DOHH2 (cell line): ENCODE measurements at regions not wholly inside any gene's neighbourhood (a gene's known extent, or its start where the extent isn't known, plus 50 kb on each side); places are given as distances from the start of the nearest gene placed in this dataset.

Experiments used
- H3F3A ChIP-seq: fragments of 200-600 bp; sonication (generic), shearing (Covaris generic); 2 replicates; pipeline ENCODE4 v1.6.0; 2016; ENCODE audit warnings: antibody characterized with exemption, mild to moderate bottlenecking; ENCODE audit not compliant: control insufficient read depth, insufficient read depth
- H3K27ac ChIP-seq: fragments of 200-600 bp; sonication (generic); 2 replicates; pipeline ENCODE4 v1.5.1; 2014; ENCODE audit warnings: low read depth, mild to moderate bottlenecking, low read length, moderate library complexity
- H3K27me3 ChIP-seq: fragments of 200-600 bp; sonication (generic); 2 replicates; pipeline ENCODE4 v1.6.1; 2014; ENCODE audit warnings: mild to moderate bottlenecking, low read length, mixed read lengths; ENCODE audit not compliant: control insufficient read depth
- H3K36me3 ChIP-seq: fragments of 200-600 bp; sonication (generic); 2 replicates; pipeline ENCODE4 v1.6.1; 2014; ENCODE audit warnings: mild to moderate bottlenecking, low read length, moderate library complexity, mixed read lengths; ENCODE audit not compliant: control insufficient read depth
- H3K4me1 ChIP-seq: fragments of 200-600 bp; sonication (generic); 2 replicates; pipeline ENCODE4 v1.6.1; 2014; ENCODE audit warnings: mild to moderate bottlenecking, low read length, mixed read lengths; ENCODE audit not compliant: control insufficient read depth
- H3K4me2 ChIP-seq: fragments of 200-600 bp; sonication (generic); 2 replicates; pipeline ENCODE4 v1.6.0; 2014; ENCODE audit warnings: mild to moderate bottlenecking, low read length, moderate library complexity
- H3K4me3 ChIP-seq: fragments of 200-600 bp; sonication (generic); 2 replicates; pipeline ENCODE4 v1.5.1; 2014; ENCODE audit warnings: mild to moderate bottlenecking, low read length, mixed read lengths
- H3K79me2 ChIP-seq: fragments of 200-600 bp; sonication (generic); 2 replicates; pipeline ENCODE4 v1.6.1; 2014; ENCODE audit warnings: mild to moderate bottlenecking, low read length, mixed read lengths; ENCODE audit not compliant: control insufficient read depth
- H3K9me2 ChIP-seq: fragments of 200-600 bp; sonication (generic); replicated peaks from 2 replicates; pipeline ENCODE4 v1.6.1; 2014; ENCODE audit warnings: mild to moderate bottlenecking, low read length, mixed read lengths; ENCODE audit not compliant: control insufficient read depth
- H3K9me3 ChIP-seq: fragments of 200-600 bp; sonication (generic); 2 replicates; pipeline ENCODE4 v1.6.1; 2014; ENCODE audit warnings: antibody characterized with exemption, low read length, mixed read lengths; ENCODE audit not compliant: control insufficient read depth, insufficient read depth
- H4K20me1 ChIP-seq: fragments of 200-600 bp; sonication (generic); 2 replicates; pipeline ENCODE4 v1.6.0; 2014; ENCODE audit warnings: low read depth, mild to moderate bottlenecking, antibody characterized with exemption, low read length, moderate library complexity; ENCODE audit not compliant: control insufficient read depth, insufficient read depth
- EZH2phosphoT487 ChIP-seq: fragments of 200-600 bp; sonication (generic); IDR thresholded peaks from 2 replicates; pipeline ENCODE4 v1.6.1; 2017; ENCODE audit warnings: borderline replicate concordance, mild to moderate bottlenecking, antibody characterized with exemption, low read length, moderate library complexity, mixed read lengths
- TF ChIP-seq, protein P1 (sequence below): fragments of 200-600 bp; sonication (generic); IDR thresholded peaks from one replicate; pipeline ENCODE4 v1.5.1; 2014; ENCODE audit warnings: antibody characterized with exemption, mild to moderate bottlenecking, low read depth, low read length; ENCODE audit not compliant: poor library complexity, severe bottlenecking

DNA sequence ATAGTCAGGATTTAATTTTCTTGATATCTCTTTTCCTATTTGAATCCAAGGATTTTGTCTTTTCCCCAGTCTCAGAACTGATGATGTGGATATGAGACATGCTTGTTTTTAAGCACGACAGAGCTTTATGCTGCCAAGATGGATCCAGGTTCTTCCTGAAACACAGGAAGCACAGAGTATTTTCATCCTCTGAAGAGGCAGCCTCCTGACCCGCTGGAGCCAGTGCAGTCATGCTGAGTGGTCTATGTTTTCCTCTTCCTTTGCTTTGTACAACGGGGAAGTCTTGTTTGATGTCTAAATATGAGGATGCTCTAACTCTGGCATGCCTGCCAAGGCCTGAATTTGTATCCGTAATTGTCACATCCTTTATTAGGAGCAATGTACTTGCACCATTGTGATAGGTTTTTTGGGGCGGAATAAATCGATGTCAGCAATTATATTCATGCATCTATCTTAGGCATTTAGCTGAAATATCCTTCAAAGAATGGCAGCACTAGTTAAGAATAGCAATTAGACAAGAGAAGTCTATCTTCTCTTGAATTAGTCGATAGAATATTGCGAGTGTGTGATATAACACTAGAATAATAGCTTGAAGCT lies 407.1 kb upstream of the JAG1 start:
- H3K4me2 ChIP-seq: no peak overlapping the region
- H4K20me1 ChIP-seq: no peaks in the 10 kb centered on the region
- H3K9me3 ChIP-seq: no peaks in the 10 kb centered on the region
- no peak overlapping the region for H3K4me3 ChIP-seq
- H3K36me3 ChIP-seq: no peaks in the 10 kb centered on the region
- no peak overlapping the region for H3K27ac ChIP-seq
- H3K79me2 ChIP-seq: no peaks in the 10 kb centered on the region
- H3K4me1 ChIP-seq: no peaks in the 10 kb centered on the region
- no peaks in the 10 kb centered on the region for H3K9me2 ChIP-seq
- H3K27me3 ChIP-seq: no peaks in the 10 kb centered on the region
- TF ChIP-seq EZH2phosphoT487: no peak
- TF ChIP-seq, protein P1, sequence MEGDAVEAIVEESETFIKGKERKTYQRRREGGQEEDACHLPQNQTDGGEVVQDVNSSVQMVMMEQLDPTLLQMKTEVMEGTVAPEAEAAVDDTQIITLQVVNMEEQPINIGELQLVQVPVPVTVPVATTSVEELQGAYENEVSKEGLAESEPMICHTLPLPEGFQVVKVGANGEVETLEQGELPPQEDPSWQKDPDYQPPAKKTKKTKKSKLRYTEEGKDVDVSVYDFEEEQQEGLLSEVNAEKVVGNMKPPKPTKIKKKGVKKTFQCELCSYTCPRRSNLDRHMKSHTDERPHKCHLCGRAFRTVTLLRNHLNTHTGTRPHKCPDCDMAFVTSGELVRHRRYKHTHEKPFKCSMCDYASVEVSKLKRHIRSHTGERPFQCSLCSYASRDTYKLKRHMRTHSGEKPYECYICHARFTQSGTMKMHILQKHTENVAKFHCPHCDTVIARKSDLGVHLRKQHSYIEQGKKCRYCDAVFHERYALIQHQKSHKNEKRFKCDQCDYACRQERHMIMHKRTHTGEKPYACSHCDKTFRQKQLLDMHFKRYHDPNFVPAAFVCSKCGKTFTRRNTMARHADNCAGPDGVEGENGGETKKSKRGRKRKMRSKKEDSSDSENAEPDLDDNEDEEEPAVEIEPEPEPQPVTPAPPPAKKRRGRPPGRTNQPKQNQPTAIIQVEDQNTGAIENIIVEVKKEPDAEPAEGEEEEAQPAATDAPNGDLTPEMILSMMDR: no peak
- H3F3A ChIP-seq: no peaks in the 10 kb centered on the region

DNA sequence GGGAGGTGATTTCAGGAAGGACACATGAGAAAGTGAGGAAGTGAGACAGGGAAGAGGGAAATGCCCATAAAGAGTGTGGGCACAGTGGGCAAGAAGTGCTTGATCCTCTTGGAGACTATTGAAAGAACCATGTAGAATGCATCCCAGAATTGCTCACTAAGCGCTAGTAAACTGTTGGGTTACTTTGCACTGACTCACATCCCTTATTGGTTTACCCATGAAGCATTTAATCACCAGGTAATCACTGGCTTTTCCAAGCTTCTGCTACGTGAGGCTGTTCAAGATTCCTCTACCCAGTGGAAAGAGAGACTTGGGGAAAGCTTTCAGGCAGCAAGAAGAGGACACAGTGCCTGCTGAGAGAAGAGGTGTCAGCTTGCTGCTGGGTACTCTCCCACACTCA lies 410.0 kb upstream of the JAG1 start:
- Histone ChIP-seq H3K4me2 (no peak overlapping the region), H3K9me2 (no peaks in the 10 kb centered on the region), H3K27me3 (no peaks in the 10 kb centered on the region), H4K20me1 (no peaks in the 10 kb centered on the region), H3K27ac (no peak overlapping the region), H3F3A (no peaks in the 10 kb centered on the region), H3K79me2 (no peaks in the 10 kb centered on the region), H3K9me3 (no peaks in the 10 kb centered on the region), H3K36me3 (no peaks in the 10 kb centered on the region), H3K4me3 (no peak overlapping the region), H3K4me1 (no peaks in the 10 kb centered on the region)
- TF ChIP-seq, protein P1: no peak
- TF ChIP-seq EZH2phosphoT487: no peak

- Histone ChIP-seq H3K9me3 (no peaks in the 10 kb centered on the region), H3K9me2 (no peaks in the 10 kb centered on the region), H3K36me3 (no peaks in the 10 kb centered on the region), H3K4me2 (no peak overlapping the region), H3K4me1 (no peaks in the 10 kb centered on the region), H4K20me1 (no peaks in the 10 kb centered on the region), H3K4me3 (no peak overlapping the region), H3F3A (no peaks in the 10 kb centered on the region), H3K27ac (no peak overlapping the region), H3K27me3 (no peaks in the 10 kb centered on the region), H3K79me2 (no peaks in the 10 kb centered on the region)
- TF ChIP-seq, protein P1: no peak
- TF ChIP-seq EZH2phosphoT487: no peak
These were observed 410.7 kb upstream of the JAG1 start for GRCh38 chr20:11084508-11084907.

GRCh38 chr20:11086970-11087369 lies 413.2 kb upstream of the JAG1 start:
- Histone ChIP-seq H3K27ac (no peak overlapping the region), H3K9me2 (no peaks in the 10 kb centered on the region), H3K4me2 (no peak overlapping the region), H4K20me1 (no peaks in the 10 kb centered on the region), H3K27me3 (no peaks in the 10 kb centered on the region), H3F3A (no peaks in the 10 kb centered on the region), H3K36me3 (no peaks in the 10 kb centered on the region), H3K79me2 (no peaks in the 10 kb centered on the region), H3K9me3 (no peaks in the 10 kb centered on the region), H3K4me1 (no peaks in the 10 kb centered on the region), H3K4me3 (no peak overlapping the region)
- TF ChIP-seq, protein P1: no peak
- TF ChIP-seq EZH2phosphoT487: no peak
